AG04450 (cell line): ENCODE measurements at regions not wholly inside any gene's neighbourhood (a gene's known extent, or its start where the extent isn't known, plus 50 kb on each side); places are given as distances from the start of the nearest gene placed in this dataset.

Source experiments
- CTCF ChIA-PET: fragments of 300-600, 350-600 bp; formaldehyde crosslinking; extraction: SDS; loops from one replicate; lab custom pipeline; 2022; ENCODE audit warnings: antibody characterized with exemption, inconsistent platforms; lab: Charles Lee
- POLR2A ChIA-PET: fragments of 350-600 bp; formaldehyde crosslinking; extraction: SDS; loops from one replicate; lab custom pipeline; 2021; ENCODE audit warnings: antibody characterized with exemption, inconsistent platforms; lab: Yijun Ruan, JAX
- DNase-seq: peaks from one replicate; pipeline ENCODE4 v3.0.0-alpha.2; 2011; ENCODE audit warnings: low read depth, low spot score
- H3K27ac ChIP-seq: one replicate; pipeline ENCODE4 v1.5.1; 2012; ENCODE audit warnings: low read depth, low read length, control low read depth
- H3K27me3 ChIP-seq: one replicate; pipeline ENCODE4 v1.6.0; 2012; ENCODE audit warnings: low read length; ENCODE audit not compliant: control insufficient read depth, insufficient read depth
- H3K4me3 ChIP-seq: 2 replicates; pipeline ENCODE4 v1.5.1; 2011; ENCODE audit warnings: mild to moderate bottlenecking, low read depth, low read length, control low read depth
- H3K9me3 ChIP-seq: 2 replicates; pipeline ENCODE4 v1.5.1; 2012; ENCODE audit warnings: low read length; ENCODE audit not compliant: control insufficient read depth, insufficient read depth
- TF ChIP-seq, protein P1 (sequence below): IDR thresholded peaks from 2 replicates; pipeline ENCODE4 v1.5.1; 2011; ENCODE audit warnings: low read depth, low read length, control low read depth, inconsistent platforms

DNA sequence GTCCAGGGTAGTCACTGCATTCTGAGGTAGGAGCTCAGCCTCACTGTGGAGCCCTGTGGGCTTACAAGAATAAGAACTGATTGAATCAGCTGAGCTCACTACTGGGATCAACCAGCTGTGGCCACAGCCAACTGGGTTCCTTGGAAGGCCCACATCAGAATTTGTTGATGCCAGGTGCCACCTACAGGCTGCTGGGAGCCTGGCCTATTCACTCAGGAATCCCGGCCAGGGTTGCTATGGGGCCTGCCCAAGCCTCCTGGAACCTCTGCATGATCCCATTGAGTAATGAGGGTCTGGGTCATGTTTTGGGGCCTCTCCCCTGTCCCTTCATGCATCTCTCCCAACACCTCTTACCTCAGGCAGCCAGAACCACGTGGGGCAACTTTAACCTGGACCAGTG, 53.9 kb upstream of the KIAA1210 start:
- no peak overlapping the region for H3K4me3 ChIP-seq
- TF ChIP-seq, protein P1, sequence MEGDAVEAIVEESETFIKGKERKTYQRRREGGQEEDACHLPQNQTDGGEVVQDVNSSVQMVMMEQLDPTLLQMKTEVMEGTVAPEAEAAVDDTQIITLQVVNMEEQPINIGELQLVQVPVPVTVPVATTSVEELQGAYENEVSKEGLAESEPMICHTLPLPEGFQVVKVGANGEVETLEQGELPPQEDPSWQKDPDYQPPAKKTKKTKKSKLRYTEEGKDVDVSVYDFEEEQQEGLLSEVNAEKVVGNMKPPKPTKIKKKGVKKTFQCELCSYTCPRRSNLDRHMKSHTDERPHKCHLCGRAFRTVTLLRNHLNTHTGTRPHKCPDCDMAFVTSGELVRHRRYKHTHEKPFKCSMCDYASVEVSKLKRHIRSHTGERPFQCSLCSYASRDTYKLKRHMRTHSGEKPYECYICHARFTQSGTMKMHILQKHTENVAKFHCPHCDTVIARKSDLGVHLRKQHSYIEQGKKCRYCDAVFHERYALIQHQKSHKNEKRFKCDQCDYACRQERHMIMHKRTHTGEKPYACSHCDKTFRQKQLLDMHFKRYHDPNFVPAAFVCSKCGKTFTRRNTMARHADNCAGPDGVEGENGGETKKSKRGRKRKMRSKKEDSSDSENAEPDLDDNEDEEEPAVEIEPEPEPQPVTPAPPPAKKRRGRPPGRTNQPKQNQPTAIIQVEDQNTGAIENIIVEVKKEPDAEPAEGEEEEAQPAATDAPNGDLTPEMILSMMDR = no peak
- no peak overlapping the region for H3K27ac ChIP-seq
- DNase-seq = no peak
- no peaks in the 10 kb centered on the region for H3K9me3 ChIP-seq
- H3K27me3 ChIP-seq = no peaks in the 10 kb centered on the region
- CTCF ChIA-PET = no interaction called here
- POLR2A ChIA-PET = no interaction called here

DNA sequence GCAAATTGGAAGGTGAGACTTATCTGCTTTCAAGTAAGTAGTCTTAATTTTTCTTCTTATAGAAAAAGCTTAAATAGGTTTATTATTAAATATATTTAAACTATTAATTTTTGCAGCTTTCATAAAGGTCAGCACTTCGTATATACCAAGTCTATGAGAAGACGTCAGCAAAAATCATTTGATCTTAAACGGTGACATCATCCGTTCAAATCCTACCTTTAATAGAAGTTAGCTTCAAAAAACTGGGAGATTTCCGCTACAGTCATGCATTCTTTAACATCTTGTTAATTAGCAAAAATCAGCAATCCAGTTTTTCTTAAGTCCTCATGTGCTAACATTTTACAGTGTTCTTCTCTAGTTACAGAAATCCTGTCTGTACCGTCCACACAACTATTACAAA, 49.9 kb upstream of the PGRMC1 start:
- POLR2A ChIA-PET = no interaction called here
- Histone ChIP-seq H3K9me3 (no peaks in the 10 kb centered on the region), H3K27ac (no peak overlapping the region), H3K27me3 (no peaks in the 10 kb centered on the region), H3K4me3 (no peak overlapping the region)
- no peak for DNase-seq
- TF ChIP-seq, protein P1 = no peak
- CTCF ChIA-PET = interaction anchor here (0.8 kb wide), 1 partner anchor 67 kb away, joined by 3 read pairs; no protein-coding TSS in a partner anchor
